Keratinocyte (primary cell): ENCODE measurements at regions not wholly inside any gene's neighbourhood (a gene's known extent, or its start where the extent isn't known, plus 50 kb on each side); places are given as distances from the start of the nearest gene placed in this dataset.

Source experiments
- EZH2 ChIP-seq: IDR thresholded peaks from one replicate; pipeline ENCODE4 v1.6.1; 2012; ENCODE audit warnings: inconsistent platforms, mild to moderate bottlenecking, low read length, moderate library complexity
- TF ChIP-seq, protein P1 (sequence below), 3 experiments: IDR thresholded peaks in 1 of 3; conservative IDR thresholded peaks in 1 of 3; optimal IDR thresholded peaks in 1 of 3; 2 replicates in 2 of 3; 3 replicates in 1 of 3; pipeline versions ENCODE3 to v1.5.1; 2011; ENCODE audit warnings: low read length in 3 of 3, mild to moderate bottlenecking in 3 of 3, moderate library complexity in 2 of 3, control low read depth in 1 of 3, inconsistent platforms in 1 of 3; ENCODE audit not compliant: insufficient read depth in 2 of 3; ENCODE audit errors: extremely low read depth in 1 of 3

GRCh38 chr13:78437781-78438180 lies 165.6 kb downstream of the POU4F1 start:
- TF ChIP-seq EZH2, result no peak
- TF ChIP-seq, protein P1, sequence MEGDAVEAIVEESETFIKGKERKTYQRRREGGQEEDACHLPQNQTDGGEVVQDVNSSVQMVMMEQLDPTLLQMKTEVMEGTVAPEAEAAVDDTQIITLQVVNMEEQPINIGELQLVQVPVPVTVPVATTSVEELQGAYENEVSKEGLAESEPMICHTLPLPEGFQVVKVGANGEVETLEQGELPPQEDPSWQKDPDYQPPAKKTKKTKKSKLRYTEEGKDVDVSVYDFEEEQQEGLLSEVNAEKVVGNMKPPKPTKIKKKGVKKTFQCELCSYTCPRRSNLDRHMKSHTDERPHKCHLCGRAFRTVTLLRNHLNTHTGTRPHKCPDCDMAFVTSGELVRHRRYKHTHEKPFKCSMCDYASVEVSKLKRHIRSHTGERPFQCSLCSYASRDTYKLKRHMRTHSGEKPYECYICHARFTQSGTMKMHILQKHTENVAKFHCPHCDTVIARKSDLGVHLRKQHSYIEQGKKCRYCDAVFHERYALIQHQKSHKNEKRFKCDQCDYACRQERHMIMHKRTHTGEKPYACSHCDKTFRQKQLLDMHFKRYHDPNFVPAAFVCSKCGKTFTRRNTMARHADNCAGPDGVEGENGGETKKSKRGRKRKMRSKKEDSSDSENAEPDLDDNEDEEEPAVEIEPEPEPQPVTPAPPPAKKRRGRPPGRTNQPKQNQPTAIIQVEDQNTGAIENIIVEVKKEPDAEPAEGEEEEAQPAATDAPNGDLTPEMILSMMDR (optimal IDR thresholded peaks at IDR 0.05 in 1 of 3, IDR thresholded peaks at IDR 0.05 in 1 of 3, conservative IDR thresholded peaks at IDR 0.05 in 1 of 3; ENCODE audit: extremely low read depth in 1 of 3, insufficient read depth in 2 of 3, low read length in 3 of 3), result no peak
